Activated naive CD4-positive, alpha-beta T cell treated with Interleukin-2 at 50 U/mL for 16 hours (primary cell): ENCODE measurements at regions not wholly inside any gene's neighbourhood (a gene's known extent, or its start where the extent isn't known, plus 50 kb on each side); places are given as distances from the start of the nearest gene placed in this dataset.
"Not testable (repeated sequence)": the region's sequence is repeated elsewhere in the genome, so short reads cannot be mapped to it uniquely, and the experiment has no call there.

ENCODE experiments used
- DNase-seq: peaks from one replicate; pipeline ENCODE4 v3.0.0-alpha.2; 2020

- not testable (repeated sequence) for DNase-seq
These were observed 148.1 kb upstream of the IRS2 start for GRCh38 chr13:109934520-109934919.

DNA sequence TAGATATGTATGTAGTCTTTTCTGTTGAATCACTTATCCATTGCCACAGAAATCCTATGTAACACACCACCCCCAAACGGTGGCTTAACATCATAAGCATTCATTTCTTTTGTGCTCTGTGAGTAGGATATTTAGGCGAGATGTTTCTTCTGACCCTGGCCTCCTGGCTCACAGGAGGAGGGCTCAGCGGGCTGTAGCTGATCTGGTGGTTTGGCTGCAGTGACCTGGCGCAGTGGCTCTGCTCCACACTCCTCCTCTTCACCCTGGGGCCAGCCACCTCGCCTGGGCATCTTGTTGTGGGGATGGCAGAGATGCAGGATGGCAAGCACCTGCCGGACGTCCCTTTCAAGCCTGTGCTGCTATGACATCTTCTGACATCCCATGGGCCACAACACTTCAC is 147.1 kb upstream of the IRS2 start:
- DNase-seq = no peak

- DNase-seq = no peak
These were observed 138.0 kb upstream of the IRS2 start for GRCh38 chr13:109924376-109924775.

- no peak for DNase-seq
These were observed 136.1 kb upstream of the IRS2 start for GRCh38 chr13:109922518-109922917.

- DNase-seq = no peak
These were observed 133.5 kb upstream of the IRS2 start for GRCh38 chr13:109919715-109920375.

DNA sequence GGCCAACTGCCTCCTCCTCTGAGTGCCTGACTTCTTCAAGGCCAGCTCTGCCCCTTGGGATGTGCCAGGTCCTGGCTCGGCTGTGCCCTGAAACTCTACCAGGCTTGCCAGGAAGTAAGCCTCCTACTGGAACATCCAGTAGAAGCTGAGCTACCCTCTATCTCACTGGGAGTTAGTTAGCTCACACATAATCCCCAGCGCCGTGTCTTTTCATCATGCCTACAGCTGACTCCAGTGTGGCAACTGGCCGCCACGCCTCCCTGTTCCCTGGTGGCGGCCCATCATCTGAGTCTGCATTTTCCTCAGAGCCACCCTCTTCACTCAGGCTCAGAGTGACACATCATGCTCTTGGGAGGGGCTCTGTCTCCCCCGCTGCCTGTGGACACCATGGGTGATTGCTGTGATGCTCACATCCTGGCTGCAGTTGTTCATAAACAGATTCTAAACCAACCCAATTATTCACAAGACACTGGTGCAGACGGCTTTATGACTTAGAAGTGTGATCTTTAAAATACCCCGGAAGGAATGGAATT is 131.9 kb upstream of the IRS2 start:
- no peak for DNase-seq

DNA sequence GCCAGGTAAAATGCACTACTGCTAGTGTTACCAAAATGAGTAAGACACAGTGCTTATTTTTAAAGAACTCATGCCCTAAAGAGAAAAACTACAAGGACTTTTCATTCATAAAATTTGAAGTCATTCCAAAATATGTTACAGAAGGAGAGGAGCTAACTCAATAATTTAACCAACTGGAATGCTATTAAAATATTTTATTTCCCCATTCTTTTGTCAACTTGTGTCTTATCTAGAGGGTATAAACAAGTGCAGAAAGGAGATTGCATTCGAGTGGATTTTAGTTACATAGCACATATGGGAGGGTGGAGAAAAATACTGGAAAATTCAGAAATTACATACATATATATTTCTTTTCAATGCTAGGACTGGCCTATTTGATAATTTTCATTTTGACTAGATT is 131.0 kb upstream of the IRS2 start:
- DNase-seq = no peak

GRCh38 chr13:109913936-109914510 is 127.6 kb upstream of the IRS2 start:
- no peak for DNase-seq

DNA sequence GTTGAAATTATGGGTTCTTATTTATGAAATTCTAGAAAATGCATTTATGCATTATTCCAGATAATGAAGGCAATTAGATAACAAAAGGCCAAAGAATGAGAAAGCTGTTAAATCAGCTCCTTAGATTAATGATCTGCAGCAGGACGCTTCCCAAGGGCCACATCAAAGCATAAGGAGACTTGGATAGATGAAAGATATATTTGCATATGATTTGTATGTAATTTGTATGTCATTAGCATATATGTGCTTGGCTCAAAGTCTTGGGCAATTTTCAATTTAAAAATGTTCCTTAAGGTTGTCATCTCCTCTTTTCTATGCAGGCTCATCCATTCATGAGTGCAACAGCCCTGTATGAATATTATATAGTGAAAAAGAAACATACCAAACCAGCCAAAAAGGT is 126.8 kb upstream of the IRS2 start:
- DNase-seq = no peak

DNA sequence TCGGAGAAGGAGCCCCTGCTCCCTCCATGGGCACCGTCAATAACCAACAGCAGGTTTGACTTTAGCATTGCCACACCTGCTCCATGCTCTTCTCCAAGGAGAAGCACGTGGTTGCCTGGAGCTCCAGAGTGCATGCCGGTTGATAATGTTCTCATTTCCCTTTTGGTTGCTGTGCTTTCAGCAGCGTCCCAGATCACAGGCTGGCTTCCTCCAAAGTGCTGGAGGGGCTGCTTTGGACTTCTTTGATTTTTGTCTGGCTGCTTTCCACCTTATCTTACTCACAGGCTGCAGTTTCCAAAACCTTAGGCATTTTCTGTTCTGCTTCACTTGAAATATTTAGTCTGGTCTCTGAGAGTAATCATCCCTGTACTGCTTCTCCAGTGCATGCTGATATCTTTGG is 123.8 kb upstream of the IRS2 start:
- no peak for DNase-seq

DNA sequence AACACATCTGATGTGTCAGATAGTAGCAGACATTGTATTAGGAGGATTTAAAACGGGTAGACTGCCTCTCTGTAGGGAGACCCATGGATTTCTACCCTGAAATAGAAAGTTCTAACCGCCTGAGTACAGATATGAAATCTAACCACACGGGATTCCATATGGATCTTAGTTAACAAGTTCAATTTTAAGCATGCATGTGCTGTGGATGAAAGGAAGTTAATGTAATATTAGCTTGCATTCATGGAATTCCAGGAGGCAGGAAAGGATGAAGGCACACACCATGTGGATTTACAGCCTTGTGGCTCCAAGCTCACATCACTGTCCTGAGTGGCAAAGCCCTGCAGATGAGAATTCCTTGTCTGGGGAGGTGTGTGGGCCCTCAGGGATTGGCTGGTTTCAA is 120.6 kb upstream of the IRS2 start:
- no peak for DNase-seq

- DNase-seq = no peak
These were observed 117.8 kb upstream of the IRS2 start for GRCh38 chr13:109904218-109904617.

- DNase-seq = no peak
These were observed 114.4 kb upstream of the IRS2 start for GRCh38 chr13:109900741-109901140.

GRCh38 chr13:109900320-109900719 is 113.9 kb upstream of the IRS2 start:
- no peak for DNase-seq

GRCh38 chr13:109899748-109900147 is 113.4 kb upstream of the IRS2 start:
- no peak for DNase-seq

DNA sequence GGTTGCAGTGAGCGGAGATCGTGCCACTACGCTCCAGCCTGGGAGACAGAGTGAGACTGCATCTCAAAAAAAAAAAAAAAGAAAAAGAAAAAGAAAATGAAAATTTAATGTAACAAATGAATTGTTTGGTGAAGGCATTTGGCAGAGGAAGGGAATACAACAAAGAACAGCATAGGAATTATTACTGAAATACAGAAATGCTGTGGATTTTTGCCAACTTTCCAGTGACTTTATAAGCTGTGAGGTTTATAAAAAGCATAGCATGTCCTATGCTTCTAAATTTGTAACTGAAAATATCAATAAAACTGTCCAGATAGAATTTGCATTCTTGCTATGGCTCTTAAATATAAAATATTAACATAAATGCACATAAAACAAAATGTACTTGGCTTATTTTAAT is 112.9 kb upstream of the IRS2 start:
- no peak for DNase-seq

GRCh38 chr13:109897988-109898624 is 111.7 kb upstream of the IRS2 start:
- no peak for DNase-seq

- DNase-seq = no peak
These were observed 105.7 kb upstream of the IRS2 start for GRCh38 chr13:109892101-109892500.

- no peak for DNase-seq
These were observed 98.9 kb upstream of the IRS2 start for GRCh38 chr13:109885235-109885634.

DNA sequence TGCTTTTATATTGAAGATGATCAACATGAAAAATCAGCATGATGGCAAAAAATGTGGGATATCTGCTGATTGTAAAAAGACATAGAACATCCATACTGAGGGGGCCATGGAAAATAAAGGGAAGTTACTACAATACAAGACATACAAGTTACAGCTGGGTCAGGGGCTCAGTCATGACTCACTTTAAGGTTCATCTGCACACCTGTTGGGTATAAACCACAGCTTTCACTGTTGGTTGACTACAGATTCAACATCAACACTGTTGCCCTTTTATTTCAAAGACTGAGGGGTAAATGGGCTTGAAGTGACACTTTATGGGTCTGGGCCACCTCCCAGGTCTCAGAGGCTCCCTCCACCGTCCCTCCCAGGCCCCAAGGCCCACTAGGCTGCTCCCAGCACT is 98.1 kb upstream of the IRS2 start:
- DNase-seq = no peak

- no peak for DNase-seq
These were observed 97.1 kb upstream of the IRS2 start for GRCh38 chr13:109883181-109884180.

DNA sequence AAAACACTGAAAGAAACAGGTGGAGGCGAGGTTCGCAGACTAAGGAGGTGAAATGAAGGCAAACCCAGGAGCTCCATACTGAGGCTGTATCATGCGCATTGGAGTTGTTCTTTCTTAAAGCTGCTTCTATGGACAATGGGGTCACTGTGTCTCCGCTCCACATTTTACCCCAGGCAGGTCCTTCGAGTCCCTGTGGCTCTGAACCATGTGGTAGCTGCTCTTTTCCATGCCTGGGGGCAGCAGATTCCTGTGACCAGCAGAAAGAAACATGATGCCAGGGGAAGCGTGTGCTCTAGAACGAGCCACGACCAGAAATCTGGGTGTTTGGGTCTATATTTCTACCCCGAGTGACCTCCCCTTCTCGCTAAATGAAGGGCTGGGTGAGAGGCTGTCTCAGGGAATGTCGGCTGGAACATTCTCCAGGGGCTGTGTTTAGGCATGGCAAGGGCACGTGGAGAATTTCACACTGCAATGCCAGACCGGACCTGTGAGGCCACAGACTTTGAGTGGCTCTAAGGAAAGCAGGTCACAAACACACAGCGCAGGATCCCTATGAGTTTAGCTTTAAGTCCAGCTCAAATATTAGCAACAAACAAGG is 95.7 kb upstream of the IRS2 start:
- no peak for DNase-seq

DNA sequence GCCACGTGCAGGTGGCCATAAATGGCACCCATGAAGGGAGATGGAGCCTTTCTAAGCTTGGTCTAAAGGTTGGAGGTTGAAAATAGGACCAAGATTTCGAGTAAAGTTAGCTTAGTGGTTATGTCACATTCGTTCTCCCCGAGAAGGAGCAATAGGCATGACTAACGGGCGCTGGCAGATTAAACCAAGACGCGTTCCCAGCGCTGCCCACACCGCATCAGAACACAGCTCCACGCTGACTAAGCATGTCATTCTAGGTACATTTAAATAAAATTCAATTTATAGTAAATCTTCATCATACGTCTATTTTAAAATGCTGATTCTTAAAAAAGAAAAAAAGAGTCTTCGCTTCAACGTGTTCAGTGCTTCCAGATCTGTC is 95.0 kb upstream of the IRS2 start:
- DNase-seq = no peak
